RWPE2 (cell line): ENCODE measurements at regions not wholly inside any gene's neighbourhood (a gene's known extent, or its start where the extent isn't known, plus 50 kb on each side); places are given as distances from the start of the nearest gene placed in this dataset.

Experiments used
- ATAC-seq: fragments of 200-7000 bp; cut with Tn5 transposase; 3 replicates; pipeline ENCODE4 v1.9.1; 2021; ENCODE audit warnings: low read depth
- DNase-seq: peaks from one replicate; pipeline ENCODE4 v3.0.0-alpha.2; 2020; ENCODE audit warnings: low spot score
- H3K27ac ChIP-seq: fragments of 450-650 bp; 2 replicates; pipeline ENCODE4 v1.5.1; 2017; ENCODE audit warnings: mild to moderate bottlenecking; ENCODE audit not compliant: poor library complexity, severe bottlenecking
- H3K27me3 ChIP-seq: fragments of 250-450 bp; sonication (Bioruptor Pico); 2 replicates; pipeline ENCODE4 v1.5.1; 2021; ENCODE audit warnings: mild to moderate bottlenecking, moderate library complexity; ENCODE audit not compliant: insufficient read depth, poor library complexity, severe bottlenecking
- H3K36me3 ChIP-seq: fragments of 250-450 bp; sonication (Bioruptor Pico); 2 replicates; pipeline ENCODE4 v1.5.1; 2020; ENCODE audit warnings: low read depth, mild to moderate bottlenecking, moderate library complexity
- H3K4me1 ChIP-seq: fragments of 250-450 bp; sonication (Bioruptor Pico); 2 replicates; pipeline ENCODE4 v1.5.1; 2021; ENCODE audit warnings: mild to moderate bottlenecking, moderate library complexity; ENCODE audit not compliant: insufficient read depth, poor library complexity, severe bottlenecking
- H3K4me3 ChIP-seq: fragments of 250-450 bp; sonication (Bioruptor Pico); 2 replicates; pipeline ENCODE4 v1.5.1; 2021; ENCODE audit warnings: mild to moderate bottlenecking, moderate library complexity; ENCODE audit not compliant: severe bottlenecking
- H3K9me3 ChIP-seq: fragments of 250-450 bp; sonication (Bioruptor Pico); 2 replicates; pipeline ENCODE4 v1.5.1; 2021; ENCODE audit warnings: mild to moderate bottlenecking, moderate library complexity; ENCODE audit not compliant: severe bottlenecking
- CTCF ChIP-seq: fragments of 450-650 bp; IDR thresholded peaks from one replicate; pipeline ENCODE4 v1.5.1; 2017; ENCODE audit warnings: mild to moderate bottlenecking, moderate library complexity; ENCODE audit not compliant: poor library complexity, severe bottlenecking

GRCh38 chrX:39242187-39242586, 440.9 kb downstream of the MID1IP1 start:
- Histone ChIP-seq H3K4me3 (no peak overlapping the region), H3K27ac (no peak overlapping the region), H3K4me1 (no peaks in the 10 kb centered on the region), H3K9me3 (no peaks in the 10 kb centered on the region), H3K27me3 (no peaks in the 10 kb centered on the region), H3K36me3 (no peaks in the 10 kb centered on the region)
- DNase-seq (no peak), ATAC-seq (peak; percentile 62; the same call in 1 of the 3 replicates)
- peak; percentile 49 for TF ChIP-seq CTCF

GRCh38 chrX:39244147-39244546, 442.9 kb downstream of the MID1IP1 start:
- Histone ChIP-seq H3K36me3 (no peaks in the 10 kb centered on the region), H3K4me3 (no peak overlapping the region), H3K27me3 (no peaks in the 10 kb centered on the region), H3K4me1 (no peaks in the 10 kb centered on the region), H3K9me3 (no peaks in the 10 kb centered on the region), H3K27ac (no peak overlapping the region)
- no peak for DNase-seq
- ATAC-seq: no peak
- TF ChIP-seq CTCF: no peak

- Histone ChIP-seq H3K9me3 (no peaks in the 10 kb centered on the region), H3K27ac (no peak overlapping the region), H3K4me3 (no peak overlapping the region), H3K36me3 (no peaks in the 10 kb centered on the region), H3K27me3 (no peaks in the 10 kb centered on the region), H3K4me1 (no peaks in the 10 kb centered on the region)
- ATAC-seq: no peak
- DNase-seq: no peak
- no peak for TF ChIP-seq CTCF
Measured at GRCh38 chrX:39245024-39245423, 443.8 kb downstream of the MID1IP1 start.

- Histone ChIP-seq H3K4me3 (no peak overlapping the region), H3K27me3 (no peaks in the 10 kb centered on the region), H3K27ac (no peak overlapping the region), H3K9me3 (no peaks in the 10 kb centered on the region), H3K4me1 (no peaks in the 10 kb centered on the region), H3K36me3 (no peaks in the 10 kb centered on the region)
- DNase-seq (no peak), ATAC-seq (no peak)
- TF ChIP-seq CTCF: no peak
Measured at GRCh38 chrX:39247536-39247935, 446.3 kb downstream of the MID1IP1 start.

- TF ChIP-seq CTCF: no peak
Measured at GRCh38 chrX:39248330-39248729, 447.1 kb downstream of the MID1IP1 start.

More at GRCh38 chrX:39248330-39248729, 447.1 kb downstream of the MID1IP1 start:
- Histone ChIP-seq H3K4me3 (no peak overlapping the region), H3K36me3 (no peaks in the 10 kb centered on the region), H3K27ac (no peak overlapping the region), H3K4me1 (no peaks in the 10 kb centered on the region), H3K9me3 (no peaks in the 10 kb centered on the region), H3K27me3 (no peaks in the 10 kb centered on the region)
- ATAC-seq (no peak), DNase-seq (no peak)
